ENCODE measurements at regions not wholly inside any gene's neighbourhood (a gene's known extent, or its start where the extent isn't known, plus 50 kb on each side); places are given as distances from the start of the nearest gene placed in this dataset.

DNA sequence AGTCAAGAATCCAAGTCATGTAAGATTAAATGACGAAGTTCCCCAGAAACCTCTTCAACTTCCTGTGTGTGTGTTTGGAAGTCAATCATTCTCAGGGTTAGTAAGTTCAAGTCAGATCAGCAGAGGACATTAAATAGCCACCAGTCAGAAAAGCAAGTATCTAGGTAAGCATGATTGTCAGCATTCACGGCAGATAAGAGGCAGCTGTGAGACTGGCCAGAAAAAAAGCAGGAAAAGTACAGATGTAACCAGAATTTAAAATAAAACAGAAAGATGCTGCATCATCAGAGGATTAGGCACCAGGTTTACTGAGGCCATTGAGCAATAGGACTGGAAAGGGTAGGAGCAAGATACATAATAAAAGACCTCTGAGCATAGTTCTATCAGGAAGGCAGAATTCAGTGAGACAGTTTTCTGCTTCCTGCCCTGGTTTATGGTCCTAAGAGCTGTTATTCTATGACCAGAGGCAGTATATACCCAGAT, 606.9 kb downstream of the FSCB start (continued):
- TF ChIP-seq CEBPG (CRISPR knock-in tag; IDR thresholded peaks at IDR 0.05), result peak; percentile 94
- no peak for TF ChIP-seq MTA1 (CRISPR knock-in tag; IDR thresholded peaks at IDR 0.05; ENCODE audit: borderline replicate concordance)
- TF ChIP-seq HMG20A (CRISPR knock-in tag; IDR thresholded peaks at IDR 0.05; ENCODE audit: borderline replicate concordance), result peak; percentile 54; the same call in 1 of the 2 replicates
- TF ChIP-seq MXI1 (IDR thresholded peaks at IDR 0.05; ENCODE audit: borderline replicate concordance, low read depth, low read length), result no peak
- TF ChIP-seq SP4 (CRISPR knock-in tag; IDR thresholded peaks at IDR 0.05), result no peak
- no peak for TF ChIP-seq MEF2D (CRISPR knock-in tag; IDR thresholded peaks at IDR 0.05)
- no peak for TF ChIP-seq EZH2 (conservative IDR thresholded peaks at IDR 0.05; ENCODE audit: low read depth, low read length)
- TF ChIP-seq ZNF644 (CRISPR knock-in tag; IDR thresholded peaks at IDR 0.05; ENCODE audit: low read depth), result no peak; the same call in 1 of the 2 replicates
- TF ChIP-seq, protein P1, sequence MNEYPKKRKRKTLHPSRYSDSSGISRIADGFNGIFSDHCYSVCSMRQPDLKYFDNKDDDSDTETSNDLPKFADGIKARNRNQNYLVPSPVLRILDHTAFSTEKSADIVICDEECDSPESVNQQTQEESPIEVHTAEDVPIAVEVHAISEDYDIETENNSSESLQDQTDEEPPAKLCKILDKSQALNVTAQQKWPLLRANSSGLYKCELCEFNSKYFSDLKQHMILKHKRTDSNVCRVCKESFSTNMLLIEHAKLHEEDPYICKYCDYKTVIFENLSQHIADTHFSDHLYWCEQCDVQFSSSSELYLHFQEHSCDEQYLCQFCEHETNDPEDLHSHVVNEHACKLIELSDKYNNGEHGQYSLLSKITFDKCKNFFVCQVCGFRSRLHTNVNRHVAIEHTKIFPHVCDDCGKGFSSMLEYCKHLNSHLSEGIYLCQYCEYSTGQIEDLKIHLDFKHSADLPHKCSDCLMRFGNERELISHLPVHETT (CRISPR knock-in tag; conservative IDR thresholded peaks at IDR 0.05), result 0 out of 2 replicates have a peak, but pooled peaks have one; percentile 31
- no peak for TF ChIP-seq ZNF292 (CRISPR knock-in tag; IDR thresholded peaks at IDR 0.05; ENCODE audit: borderline replicate concordance, low read depth)
- TF ChIP-seq, protein P2, sequence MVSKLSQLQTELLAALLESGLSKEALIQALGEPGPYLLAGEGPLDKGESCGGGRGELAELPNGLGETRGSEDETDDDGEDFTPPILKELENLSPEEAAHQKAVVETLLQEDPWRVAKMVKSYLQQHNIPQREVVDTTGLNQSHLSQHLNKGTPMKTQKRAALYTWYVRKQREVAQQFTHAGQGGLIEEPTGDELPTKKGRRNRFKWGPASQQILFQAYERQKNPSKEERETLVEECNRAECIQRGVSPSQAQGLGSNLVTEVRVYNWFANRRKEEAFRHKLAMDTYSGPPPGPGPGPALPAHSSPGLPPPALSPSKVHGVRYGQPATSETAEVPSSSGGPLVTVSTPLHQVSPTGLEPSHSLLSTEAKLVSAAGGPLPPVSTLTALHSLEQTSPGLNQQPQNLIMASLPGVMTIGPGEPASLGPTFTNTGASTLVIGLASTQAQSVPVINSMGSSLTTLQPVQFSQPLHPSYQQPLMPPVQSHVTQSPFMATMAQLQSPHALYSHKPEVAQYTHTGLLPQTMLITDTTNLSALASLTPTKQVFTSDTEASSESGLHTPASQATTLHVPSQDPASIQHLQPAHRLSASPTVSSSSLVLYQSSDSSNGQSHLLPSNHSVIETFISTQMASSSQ (IDR thresholded peaks at IDR 0.05; ENCODE audit: low read depth), result peak; percentile 39; the same call in 1 of the 2 replicates
- TF ChIP-seq, protein P2 (CRISPR knock-in tag; IDR thresholded peaks at IDR 0.05; ENCODE audit: borderline replicate concordance), result no peak; the same call in 1 of the 2 replicates
- TF ChIP-seq ISX (CRISPR knock-in tag; conservative IDR thresholded peaks at IDR 0.05), result no peak
- TF ChIP-seq PITX1 (CRISPR knock-in tag; IDR thresholded peaks at IDR 0.05), result peak; percentile 66; the same call in 1 of the 2 replicates
- no peak for TF ChIP-seq ARNT (IDR thresholded peaks at IDR 0.05)
- TF ChIP-seq, protein P3, sequence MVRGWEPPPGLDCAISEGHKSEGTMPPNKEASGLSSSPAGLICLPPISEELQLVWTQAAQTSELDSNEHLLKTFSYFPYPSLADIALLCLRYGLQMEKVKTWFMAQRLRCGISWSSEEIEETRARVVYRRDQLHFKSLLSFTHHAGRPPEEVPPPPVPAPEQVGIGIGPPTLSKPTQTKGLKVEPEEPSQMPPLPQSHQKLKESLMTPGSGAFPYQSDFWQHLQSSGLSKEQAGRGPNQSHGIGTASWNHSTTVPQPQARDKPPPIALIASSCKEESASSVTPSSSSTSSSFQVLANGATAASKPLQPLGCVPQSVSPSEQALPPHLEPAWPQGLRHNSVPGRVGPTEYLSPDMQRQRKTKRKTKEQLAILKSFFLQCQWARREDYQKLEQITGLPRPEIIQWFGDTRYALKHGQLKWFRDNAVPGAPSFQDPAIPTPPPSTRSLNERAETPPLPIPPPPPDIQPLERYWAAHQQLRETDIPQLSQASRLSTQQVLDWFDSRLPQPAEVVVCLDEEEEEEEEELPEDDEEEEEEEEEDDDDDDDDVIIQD (CRISPR knock-in tag; IDR thresholded peaks at IDR 0.05; ENCODE audit: low read depth), result peak; percentile 79; the same call in 1 of the 2 replicates
- no peak for TF ChIP-seq SOX13 (IDR thresholded peaks at IDR 0.05)
- peak in 1 of 2 experiments; percentile 60; a peak in 1 of 4 replicates for TF ChIP-seq SOX13 (CRISPR knock-in tag; conservative IDR thresholded peaks at IDR 0.05 in 1 of 2, IDR thresholded peaks at IDR 0.05 in 1 of 2)
- TF ChIP-seq, protein P4, sequence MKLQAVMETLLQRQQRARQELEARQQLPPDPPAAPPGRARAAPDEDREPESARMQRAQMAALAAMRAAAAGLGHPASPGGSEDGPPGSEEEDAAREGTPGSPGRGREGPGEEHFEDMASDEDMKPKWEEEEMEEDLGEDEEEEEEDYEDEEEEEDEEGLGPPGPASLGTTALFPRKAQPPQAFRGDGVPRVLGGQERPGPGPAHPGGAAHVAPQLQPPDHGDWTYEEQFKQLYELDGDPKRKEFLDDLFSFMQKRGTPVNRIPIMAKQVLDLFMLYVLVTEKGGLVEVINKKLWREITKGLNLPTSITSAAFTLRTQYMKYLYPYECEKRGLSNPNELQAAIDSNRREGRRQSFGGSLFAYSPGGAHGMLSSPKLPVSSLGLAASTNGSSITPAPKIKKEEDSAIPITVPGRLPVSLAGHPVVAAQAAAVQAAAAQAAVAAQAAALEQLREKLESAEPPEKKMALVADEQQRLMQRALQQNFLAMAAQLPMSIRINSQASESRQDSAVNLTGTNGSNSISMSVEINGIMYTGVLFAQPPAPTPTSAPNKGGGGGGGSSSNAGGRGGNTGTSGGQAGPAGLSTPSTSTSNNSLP (IDR thresholded peaks at IDR 0.05; ENCODE audit: low read depth, low read length), result peak; percentile 54
